ENCODE measurements at regions not wholly inside any gene's neighbourhood (a gene's known extent, or its start where the extent isn't known, plus 50 kb on each side); places are given as distances from the start of the nearest gene placed in this dataset.

- TF ChIP-seq CTCF (IDR thresholded peaks at IDR 0.05) = no peak
- TF ChIP-seq EZH2 (IDR thresholded peaks at IDR 0.05) = no peak
- no peak for TF ChIP-seq EZH2phosphoT487 (IDR thresholded peaks at IDR 0.05)
Measured at GRCh38 chr19:30780456-30780855, 408.3 kb downstream of the ZNF536 start.

Measured in neural progenitor cell (in vitro differentiated cells).